ENCODE measurements at regions not wholly inside any gene's neighbourhood (a gene's known extent, or its start where the extent isn't known, plus 50 kb on each side); places are given as distances from the start of the nearest gene placed in this dataset.

DNA sequence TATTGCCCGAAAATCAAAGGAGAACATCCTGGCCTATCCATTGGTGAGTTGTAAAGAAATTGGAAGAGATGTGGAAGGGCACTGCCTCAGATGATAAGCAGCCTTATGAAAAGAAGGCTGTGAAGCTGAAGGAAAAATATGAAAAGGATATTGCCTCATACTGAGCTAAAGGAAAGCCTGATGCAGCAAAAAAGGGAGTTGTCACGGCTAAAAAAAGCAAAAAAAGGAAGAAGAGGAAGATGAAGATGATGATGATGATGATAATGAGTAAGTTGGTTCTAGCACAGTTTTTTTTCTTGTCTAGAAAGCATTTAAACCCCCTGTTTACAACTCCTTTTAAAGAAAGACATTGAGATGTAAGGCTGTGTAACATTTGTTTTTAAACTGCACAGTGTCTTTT, 59.8 kb upstream of the ZBED3 start:
- Histone ChIP-seq H3K4ac (ENCODE audit: low read depth, low read length) (no peak overlapping the region), H3K4me3 (ENCODE audit: insufficient read depth, low read depth, low read length) (no peak overlapping the region), H3K56ac (ENCODE audit: extremely low read depth, insufficient read depth, low read length) (no peak overlapping the region), H3K14ac (replicated peaks; ENCODE audit: low read depth, low read length) (no peak overlapping the region), H4K8ac (ENCODE audit: low read depth in 2 of 2, low read length in 2 of 2) (no peak overlapping the region), H4K91ac (ENCODE audit: insufficient read depth, low read depth, low read length) (no peak overlapping the region), H2BK5ac (ENCODE audit: low read depth, low read length, poor library complexity, severe bottlenecking) (no peak overlapping the region), H3K79me1 (ENCODE audit: low read depth in 1 of 2, low read length in 2 of 2) (no peaks in the 10 kb centered on the region), H2BK120ac (ENCODE audit: low read depth, low read length) (no peak overlapping the region), H2AFZ (replicated peaks; ENCODE audit: low read length, poor library complexity) (no peak overlapping the region), H2BK20ac (ENCODE audit: low read depth, low read length) (no peak overlapping the region), H3K23ac (ENCODE audit: low read depth, low read length) (no peak overlapping the region), H3K36me3 (ENCODE audit: control insufficient read depth, insufficient read depth, low read length) (no peaks in the 10 kb centered on the region), H4K20me1 (ENCODE audit: insufficient read depth, low read length) (no peaks in the 10 kb centered on the region), H3K9ac (ENCODE audit: low read depth, low read length) (no peak overlapping the region), H3K9me1 (ENCODE audit: insufficient read depth, low read length) (0 out of 2 replicates have a peak, but pooled peaks cover 3% of the 10 kb centered on the region), H3K27ac (ENCODE audit: insufficient read depth, low read length) (no peak overlapping the region), H3K4me1 (ENCODE audit: control insufficient read depth, insufficient read depth, low read length) (no peaks in the 10 kb centered on the region), H3K9me3 (ENCODE audit: control insufficient read depth, insufficient read depth, low read length) (no peaks in the 10 kb centered on the region), H3K18ac (ENCODE audit: low read depth, low read length) (no peak overlapping the region), H3K27me3 (ENCODE audit: control insufficient read depth, insufficient read depth, low read length) (peaks cover 12% of the 10 kb centered on the region), H3K4me2 (ENCODE audit: low read depth, low read length) (no peak overlapping the region), H4K5ac (ENCODE audit: low read depth, low read length) (no peak overlapping the region), H2AK9ac (replicated peaks; ENCODE audit: low read depth, low read length, poor library complexity) (no peak overlapping the region), H2BK15ac (ENCODE audit: low read depth, low read length) (no peak overlapping the region), H2AK5ac (ENCODE audit: low read depth, low read length) (no peak overlapping the region)
- ATAC-seq (ENCODE audit: low read depth) = no peak
- in situ Hi-C loops (cut with MboI; ENCODE audit: low sequenced_read_pairs) (loop anchor here (5.0 kb wide), 1 partner anchor 345 kb away; the partner anchor contains the start of gene WDR41), intact Hi-C loops (cut with micrococcal nuclease) (loop anchor here (10.0 kb wide), 1 partner anchor 488 kb away; the partner anchor contains the start of gene OTP), dilution Hi-C loops (cut with HindIII; ENCODE audit: low sequenced_read_pairs, unreplicated experiment) (no loop called here)
- 100% methylated on average over 1 of the region's 2 CpGs; no CpG with 5 or more reads in 1 of the 2 experiments for WGBS, 2 experiments (ENCODE audit: extremely low coverage in 2 of 2, insufficient read length in 1 of 2)
- POLR2A ChIA-PET (ENCODE audit: unreplicated experiment) = no interaction called here
- CTCF ChIA-PET = interaction anchor here (1.7 kb wide), 1 partner anchor 345 kb away, joined by 6 read pairs; the partner anchor contains the start of gene WDR41
- no TSS peak for BruUV-seq (replicated peaks)
- no peak for DNase-seq
- TF ChIP-seq RCOR1 (IDR thresholded peaks at IDR 0.05; ENCODE audit: insufficient replicate concordance, low read length) (no peak), MAFK (IDR thresholded peaks at IDR 0.05; ENCODE audit: low read depth, low read length) (0 out of 2 replicates have a peak, but pooled peaks have one; percentile 3)
